Endothelial cell of umbilical vein (primary cell): ENCODE measurements at regions not wholly inside any gene's neighbourhood (a gene's known extent, or its start where the extent isn't known, plus 50 kb on each side); places are given as distances from the start of the nearest gene placed in this dataset.

ENCODE experiments used
- BruUV-seq: library from RNA; stranded (reverse); fragments of 400-500 nt; replicated peaks from 2 replicates; lab custom pipeline; 2021; lab: Mats Ljungman, UMichigan
- CTCF ChIA-PET: fragments of 300-600, 350-600 bp; sonication (Branson Sonifier 250); formaldehyde crosslinking; loops from one replicate; lab custom pipeline; 2021; ENCODE audit warnings: antibody characterized with exemption, inconsistent platforms; lab: Charles Lee
- POLR2A ChIA-PET: fragments of 300-600, 350-600 bp; sonication (Branson Sonifier 250); formaldehyde crosslinking; loops from one replicate; lab custom pipeline; 2021; ENCODE audit warnings: antibody characterized with exemption, inconsistent platforms; lab: Charles Lee
- DNase-seq: peaks from one replicate; pipeline ENCODE4 v3.0.0-alpha.2; 2011; ENCODE audit warnings: low read depth, low spot score
- FAIRE-seq: peaks from 2 replicates; lab custom pipeline; 2011; peaks lifted over from hg19 to GRCh38; lab: Jason Lieb, UNC
- H2AFZ ChIP-seq: 2 replicates; pipeline ENCODE4 v1.6.0; 2012; ENCODE audit warnings: low read depth, low read length, control low read depth, inconsistent platforms
- H3K27ac ChIP-seq: 2 replicates; pipeline ENCODE4 v1.5.1; 2011; ENCODE audit warnings: low read depth, mild to moderate bottlenecking, control low read depth, low read length, moderate library complexity; ENCODE audit not compliant: insufficient read depth
- H3K27me3 ChIP-seq, 2 experiments: 2 replicates each; pipeline versions ENCODE4 v1.6.0 to v1.6.1; 2011; ENCODE audit warnings: low read length in 2 of 2, mixed read lengths in 1 of 2; ENCODE audit not compliant: control insufficient read depth in 2 of 2, insufficient read depth in 2 of 2
- H3K36me3 ChIP-seq, 2 experiments: 2 replicates in 1 of 2; 3 replicates in 1 of 2; pipeline ENCODE4 v1.5.1; 2011; ENCODE audit warnings: low read length in 2 of 2, mild to moderate bottlenecking in 1 of 2, moderate library complexity in 1 of 2; ENCODE audit not compliant: control insufficient read depth in 2 of 2, insufficient read depth in 2 of 2; ENCODE audit errors: extremely low read depth in 1 of 2
- H3K4me1 ChIP-seq: 3 replicates; pipeline ENCODE4 v1.5.1; 2011; ENCODE audit warnings: mild to moderate bottlenecking, low read length; ENCODE audit not compliant: control insufficient read depth, insufficient read depth; ENCODE audit errors: extremely low read depth
- H3K4me2 ChIP-seq: 2 replicates; pipeline ENCODE4 v1.6.1; 2011; ENCODE audit warnings: low read length, control low read depth, mixed read lengths; ENCODE audit not compliant: insufficient read depth
- H3K4me3 ChIP-seq, 3 experiments: fragments of 200-600 bp in 1 of 3; sonication (generic), shearing (Covaris generic) in 1 of 3; replicated peaks in 1 of 3; 2 replicates each; pipeline ENCODE4 v1.5.1; 2011 to 2016; ENCODE audit warnings: control low read depth in 3 of 3, low read length in 3 of 3, mild to moderate bottlenecking in 2 of 3, inconsistent platforms in 1 of 3, low read depth in 1 of 3, moderate library complexity in 1 of 3; ENCODE audit not compliant: insufficient read depth in 1 of 3
- H3K79me2 ChIP-seq: 2 replicates; pipeline ENCODE4 v1.6.0; 2012; ENCODE audit warnings: low read length, inconsistent platforms; ENCODE audit not compliant: control insufficient read depth, insufficient read depth
- H3K9ac ChIP-seq: replicated peaks from 2 replicates; pipeline ENCODE3; 2011; ENCODE audit warnings: low read length, control low read depth; ENCODE audit not compliant: insufficient read depth; ENCODE audit errors: extremely low read depth
- H3K9me1 ChIP-seq: replicated peaks from 3 replicates; pipeline ENCODE4 v1.6.0; 2011; ENCODE audit warnings: mild to moderate bottlenecking, low read length; ENCODE audit not compliant: control insufficient read depth, insufficient read depth; ENCODE audit errors: extremely low read depth
- H3K9me3 ChIP-seq: replicated peaks from 2 replicates; pipeline ENCODE4 v1.5.1; 2012; ENCODE audit warnings: low read length, inconsistent platforms; ENCODE audit not compliant: control insufficient read depth, insufficient read depth
- H4K20me1 ChIP-seq: replicated peaks from 2 replicates; pipeline ENCODE3; 2011; ENCODE audit warnings: mild to moderate bottlenecking, low read length; ENCODE audit not compliant: control insufficient read depth, insufficient read depth; ENCODE audit errors: extremely low read depth
- CTCF ChIP-seq, 2 donors: IDR thresholded peaks; 1 replicate in 1 of 2; 2 replicates in 1 of 2; pipeline ENCODE4 v1.5.1; 2011; ENCODE audit warnings: low read length in 2 of 2, mild to moderate bottlenecking in 2 of 2, moderate library complexity in 2 of 2, control low read depth in 1 of 2, inconsistent platforms in 1 of 2, low read depth in 1 of 2; ENCODE audit not compliant: insufficient read depth in 1 of 2; ENCODE audit errors: extremely low read depth in 1 of 2
- EZH2 ChIP-seq: IDR thresholded peaks from 2 replicates; pipeline ENCODE4 v1.6.1; 2012; ENCODE audit warnings: borderline replicate concordance, low read depth, mild to moderate bottlenecking, moderate library complexity, low read length, inconsistent platforms; ENCODE audit not compliant: severe bottlenecking
- FOS ChIP-seq: IDR thresholded peaks from 2 replicates; pipeline ENCODE4 v1.6.1; 2011; ENCODE audit warnings: mild to moderate bottlenecking, low read length, moderate library complexity, borderline replicate concordance; ENCODE audit not compliant: insufficient read depth
- GATA2 ChIP-seq: IDR thresholded peaks from 2 replicates; pipeline ENCODE4 v1.7.0; 2011; ENCODE audit warnings: low read depth, mild to moderate bottlenecking, moderate library complexity, mixed read lengths, low read length; ENCODE audit not compliant: insufficient read length, insufficient read depth
- JUN ChIP-seq: IDR thresholded peaks from 2 replicates; pipeline ENCODE4 v1.6.1; 2011; ENCODE audit warnings: borderline replicate concordance, low read depth; ENCODE audit not compliant: insufficient read length, insufficient read depth
- MAX ChIP-seq: IDR thresholded peaks from 2 replicates; pipeline ENCODE4 v1.6.1; 2011; ENCODE audit not compliant: insufficient read depth, insufficient read length
- MYC ChIP-seq: IDR thresholded peaks from one replicate; pipeline ENCODE4 v1.6.1; 2011; ENCODE audit warnings: mild to moderate bottlenecking, low read depth, low read length
- POLR2A ChIP-seq: IDR thresholded peaks from 2 replicates; pipeline ENCODE4 v1.6.1; 2012; ENCODE audit warnings: low read depth, mild to moderate bottlenecking, control low read depth, low read length
- POLR2AphosphoS5 ChIP-seq: IDR thresholded peaks from 2 replicates; pipeline ENCODE4 v1.6.1; 2012; ENCODE audit warnings: low read depth, mild to moderate bottlenecking, control low read depth, low read length, moderate library complexity; ENCODE audit not compliant: insufficient read depth
- dilution Hi-C: fragments of 300-500 bp; cut with MboI; formaldehyde crosslinking; loops from one replicate; pipeline ENCODE4 v1.15.0; 2019; ENCODE audit warnings: low sequenced_read_pairs; ENCODE audit not compliant: extremely low pct_ligation_motif_present
- intact Hi-C: fragments of 100-400 bp; cut with micrococcal nuclease; formaldehyde crosslinking; loops from one replicate; pipeline ENCODE4 v1.10.0; 2022

GRCh38 chr2:234565842-234566619 lies 69.2 kb upstream of the ARL4C start:
- POLR2A ChIA-PET: no interaction called here
- Histone ChIP-seq H2AFZ (no peak overlapping the region), H3K27ac (no peak overlapping the region), H3K79me2 (no peaks in the 10 kb centered on the region), H3K9me1 (no peaks in the 10 kb centered on the region), H3K9ac (no peak overlapping the region), H3K4me2 (no peak overlapping the region), H3K36me3 (no peaks in the 10 kb centered on the region), H3K4me1 (no peaks in the 10 kb centered on the region), H3K27me3 (peaks cover 2 to 6% of the 10 kb centered on the region in 2 experiments), H3K4me3 (no peak overlapping the region), H3K9me3 (no peaks in the 10 kb centered on the region), H4K20me1 (no peaks in the 10 kb centered on the region)
- CTCF ChIA-PET: interaction anchor here (0.7 to 2.0 kb wide), 4 partner anchors 10 to 551 kb away, joined by 3 to 17 read pairs (median 9); no protein-coding TSS in a partner anchor
- intact Hi-C loops (no loop called here), dilution Hi-C loops (loop anchor here (25.0 kb wide), 1 partner anchor 546 kb away; no protein-coding TSS in a partner anchor)
- BruUV-seq: no TSS peak
- no peak for FAIRE-seq
- no peak for TF ChIP-seq MAX
- TF ChIP-seq FOS: no peak
- DNase-seq: no peak

- POLR2A ChIA-PET: no interaction called here
Observed at GRCh38 chr2:234565201-234565600, 68.3 kb upstream of the ARL4C start.

More at GRCh38 chr2:234565201-234565600, 68.3 kb upstream of the ARL4C start:
- H3K9ac ChIP-seq: no peak overlapping the region
- no peaks in the 10 kb centered on the region for H3K4me1 ChIP-seq
- H3K27me3 ChIP-seq: peaks cover 0 to 2% of the 10 kb centered on the region in 2 experiments
- TF ChIP-seq JUN (no peak), MAX (no peak), POLR2AphosphoS5 (no peak), MYC (no peak), EZH2 (no peak), FOS (no peak), CTCF (IDR thresholded peaks at IDR 0.05; ENCODE audit: extremely low read depth in 1 of 2, insufficient read depth in 1 of 2, low read depth in 1 of 2, low read length in 2 of 2) (no peak), GATA2 (no peak), POLR2A (no peak)
- H3K9me1 ChIP-seq: no peaks in the 10 kb centered on the region
- H3K36me3 ChIP-seq: no peaks in the 10 kb centered on the region
- FAIRE-seq (no peak), DNase-seq (no peak)
- dilution Hi-C loops: loop anchor here (25.0 kb wide), 1 partner anchor 547 kb away; no protein-coding TSS in a partner anchor
- no peaks in the 10 kb centered on the region for H4K20me1 ChIP-seq
- H3K9me3 ChIP-seq: no peaks in the 10 kb centered on the region
- H3K4me3 ChIP-seq: no peak overlapping the region
- intact Hi-C loops: no loop called here
- H3K27ac ChIP-seq: no peak overlapping the region
- BruUV-seq: no TSS peak
- H3K4me2 ChIP-seq: no peak overlapping the region
- no peak overlapping the region for H2AFZ ChIP-seq
- CTCF ChIA-PET: interaction anchor here (0.7 to 2.0 kb wide), 12 partner anchors 9 to 552 kb away, joined by 3 to 17 read pairs (median 3); no protein-coding TSS in a partner anchor
- no peaks in the 10 kb centered on the region for H3K79me2 ChIP-seq
